ENCODE measurements at regions not wholly inside any gene's neighbourhood (a gene's known extent, or its start where the extent isn't known, plus 50 kb on each side); places are given as distances from the start of the nearest gene placed in this dataset.

DNA sequence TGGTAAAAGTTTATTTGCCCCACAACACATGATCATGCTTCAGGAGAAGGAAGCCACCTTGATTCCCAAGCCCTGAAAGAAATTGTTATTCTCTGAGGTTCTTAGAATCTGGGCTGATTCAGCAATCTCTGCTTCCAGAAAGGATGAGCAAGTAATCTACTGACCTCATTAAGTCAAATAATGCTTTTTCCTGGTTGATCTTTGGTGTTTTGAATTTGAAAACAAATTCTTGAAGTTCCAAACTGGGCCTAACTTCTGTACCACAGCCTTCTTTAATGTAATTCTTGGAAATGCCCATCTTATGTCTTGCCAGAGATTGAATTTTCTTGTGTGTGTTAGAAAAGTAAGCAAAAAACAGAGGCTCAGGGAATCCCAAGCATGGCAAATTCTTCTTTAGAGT lies 319.2 kb upstream of the DDHD1 start:
- no peak overlapping the region for H3K27ac ChIP-seq (ENCODE audit: low read depth in 1 of 2, low read length in 2 of 2)
- H3K4me3 ChIP-seq (replicated peaks in 1 of 3; ENCODE audit: low read depth in 2 of 3, low read length in 3 of 3): no peak overlapping the region
- Mint-ChIP-seq H3K27ac (no peak overlapping the region), H3K36me3 (no peaks in the 10 kb centered on the region), H3K4me3 (no peak overlapping the region), H3K4me1 (no peaks in the 10 kb centered on the region), H3K27me3 (ENCODE audit: low read depth in 3 of 3) (no peaks in the 10 kb centered on the region), H3K9me3 (peaks cover 0 to 14% (median 2%) of the 10 kb centered on the region in 7 donors)
- H3K4me2 ChIP-seq (replicated peaks; ENCODE audit: extremely low read depth, low read length, poor library complexity, severe bottlenecking): no peak overlapping the region
- H3K27me3 ChIP-seq (ENCODE audit: control insufficient read depth in 2 of 2, insufficient read depth in 2 of 2, low read length in 2 of 2): no peaks in the 10 kb centered on the region
- no peak overlapping the region for H2AFZ ChIP-seq (ENCODE audit: insufficient read depth, low read depth, low read length, poor library complexity, severe bottlenecking)
- no peaks in the 10 kb centered on the region for H3K36me3 ChIP-seq (replicated peaks in 1 of 2; ENCODE audit: control insufficient read depth in 1 of 2, insufficient read depth in 2 of 2, low read length in 2 of 2)
- H3K9me3 ChIP-seq (replicated peaks in 1 of 2; ENCODE audit: control insufficient read depth in 1 of 2, insufficient read depth in 1 of 2, low read length in 2 of 2): peaks cover 0 to 8% of the 10 kb centered on the region in 2 donors
- no peaks in the 10 kb centered on the region for H3K79me2 ChIP-seq (ENCODE audit: insufficient read depth, low read length)
- TF ChIP-seq, protein P1, sequence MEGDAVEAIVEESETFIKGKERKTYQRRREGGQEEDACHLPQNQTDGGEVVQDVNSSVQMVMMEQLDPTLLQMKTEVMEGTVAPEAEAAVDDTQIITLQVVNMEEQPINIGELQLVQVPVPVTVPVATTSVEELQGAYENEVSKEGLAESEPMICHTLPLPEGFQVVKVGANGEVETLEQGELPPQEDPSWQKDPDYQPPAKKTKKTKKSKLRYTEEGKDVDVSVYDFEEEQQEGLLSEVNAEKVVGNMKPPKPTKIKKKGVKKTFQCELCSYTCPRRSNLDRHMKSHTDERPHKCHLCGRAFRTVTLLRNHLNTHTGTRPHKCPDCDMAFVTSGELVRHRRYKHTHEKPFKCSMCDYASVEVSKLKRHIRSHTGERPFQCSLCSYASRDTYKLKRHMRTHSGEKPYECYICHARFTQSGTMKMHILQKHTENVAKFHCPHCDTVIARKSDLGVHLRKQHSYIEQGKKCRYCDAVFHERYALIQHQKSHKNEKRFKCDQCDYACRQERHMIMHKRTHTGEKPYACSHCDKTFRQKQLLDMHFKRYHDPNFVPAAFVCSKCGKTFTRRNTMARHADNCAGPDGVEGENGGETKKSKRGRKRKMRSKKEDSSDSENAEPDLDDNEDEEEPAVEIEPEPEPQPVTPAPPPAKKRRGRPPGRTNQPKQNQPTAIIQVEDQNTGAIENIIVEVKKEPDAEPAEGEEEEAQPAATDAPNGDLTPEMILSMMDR (IDR thresholded peaks at IDR 0.05): no peak
- no peaks in the 10 kb centered on the region for H4K20me1 ChIP-seq (ENCODE audit: insufficient read depth, low read length)
- DNase-seq: no peak
- no peak overlapping the region for H3K9ac ChIP-seq (ENCODE audit: insufficient read depth, low read length, poor library complexity, severe bottlenecking)
- H3K4me1 ChIP-seq (ENCODE audit: control insufficient read depth in 1 of 2, insufficient read depth in 2 of 2, low read length in 2 of 2): no peaks in the 10 kb centered on the region
- intact Hi-C loops (cut with micrococcal nuclease): no loop called here

- H3K36me3 ChIP-seq (replicated peaks in 1 of 2; ENCODE audit: control insufficient read depth in 1 of 2, insufficient read depth in 2 of 2, low read length in 2 of 2): no peaks in the 10 kb centered on the region
- H3K27ac Mint-ChIP-seq: no peak overlapping the region
- H4K20me1 ChIP-seq (ENCODE audit: insufficient read depth, low read length): no peaks in the 10 kb centered on the region
- no peaks in the 10 kb centered on the region for H3K36me3 Mint-ChIP-seq
- no peaks in the 10 kb centered on the region for H3K27me3 Mint-ChIP-seq (ENCODE audit: low read depth in 3 of 3)
- no peak overlapping the region for H3K4me2 ChIP-seq (replicated peaks; ENCODE audit: extremely low read depth, low read length, poor library complexity, severe bottlenecking)
- no peak for DNase-seq
- peaks cover 0 to 8% of the 10 kb centered on the region in 2 donors for H3K9me3 ChIP-seq (replicated peaks in 1 of 2; ENCODE audit: control insufficient read depth in 1 of 2, insufficient read depth in 1 of 2, low read length in 2 of 2)
- TF ChIP-seq, protein P1 (IDR thresholded peaks at IDR 0.05): no peak
- peaks cover 0 to 4% (median 3%) of the 10 kb centered on the region in 7 donors for H3K9me3 Mint-ChIP-seq
- H3K4me1 Mint-ChIP-seq: no peaks in the 10 kb centered on the region
- H2AFZ ChIP-seq (ENCODE audit: insufficient read depth, low read depth, low read length, poor library complexity, severe bottlenecking): no peak overlapping the region
- H3K27ac ChIP-seq (ENCODE audit: low read depth in 1 of 2, low read length in 2 of 2): no peak overlapping the region
- H3K4me1 ChIP-seq (ENCODE audit: control insufficient read depth in 1 of 2, insufficient read depth in 2 of 2, low read length in 2 of 2): no peaks in the 10 kb centered on the region
- no peaks in the 10 kb centered on the region for H3K27me3 ChIP-seq (ENCODE audit: control insufficient read depth in 2 of 2, insufficient read depth in 2 of 2, low read length in 2 of 2)
- no peaks in the 10 kb centered on the region for H3K79me2 ChIP-seq (ENCODE audit: insufficient read depth, low read length)
- H3K9ac ChIP-seq (ENCODE audit: insufficient read depth, low read length, poor library complexity, severe bottlenecking): no peak overlapping the region
- H3K4me3 ChIP-seq (replicated peaks in 1 of 3; ENCODE audit: low read depth in 2 of 3, low read length in 3 of 3): no peak overlapping the region
- WGBS (ENCODE audit: insufficient coverage): no CpG with 5 or more reads among the region's 2 CpGs
- intact Hi-C loops (cut with micrococcal nuclease): no loop called here
- H3K4me3 Mint-ChIP-seq: no peak overlapping the region
Measured at GRCh38 chr14:53470351-53471043, 317.4 kb upstream of the DDHD1 start.

Data from CD14-positive monocyte (primary cell).